HG03520 (cell line): ENCODE measurements at regions not wholly inside any gene's neighbourhood (a gene's known extent, or its start where the extent isn't known, plus 50 kb on each side); places are given as distances from the start of the nearest gene placed in this dataset.

Experiments used
- ATAC-seq: cut with Tn5 transposase; IDR thresholded peaks from one replicate; pipeline ENCODE4 v1.9.1; 2021; ENCODE audit warnings: mild to moderate bottlenecking, moderate library complexity; ENCODE audit not compliant: unreplicated experiment

DNA sequence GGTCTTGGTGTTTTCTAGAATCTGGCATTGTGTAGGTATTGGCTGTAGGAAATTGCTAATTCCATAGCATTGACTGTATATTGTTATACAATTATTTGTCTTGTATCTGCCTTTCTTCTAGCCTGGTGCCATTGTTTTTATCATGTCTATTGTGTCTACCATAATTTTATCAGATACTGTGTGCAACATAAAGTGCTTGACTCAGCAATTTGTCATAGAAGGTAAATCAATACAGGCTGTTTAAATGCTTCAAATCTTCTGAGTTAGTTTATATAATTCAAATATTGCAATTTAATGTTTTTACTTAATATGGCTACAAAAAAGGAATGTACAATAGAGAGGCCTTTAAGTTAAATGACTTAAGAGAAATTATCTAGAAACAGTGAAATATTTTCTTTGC lies 263.3 kb upstream of the UGT8 start:
- ATAC-seq: no peak

GRCh38 chr4:114343015-114343414 lies 255.6 kb upstream of the UGT8 start:
- no peak for ATAC-seq

DNA sequence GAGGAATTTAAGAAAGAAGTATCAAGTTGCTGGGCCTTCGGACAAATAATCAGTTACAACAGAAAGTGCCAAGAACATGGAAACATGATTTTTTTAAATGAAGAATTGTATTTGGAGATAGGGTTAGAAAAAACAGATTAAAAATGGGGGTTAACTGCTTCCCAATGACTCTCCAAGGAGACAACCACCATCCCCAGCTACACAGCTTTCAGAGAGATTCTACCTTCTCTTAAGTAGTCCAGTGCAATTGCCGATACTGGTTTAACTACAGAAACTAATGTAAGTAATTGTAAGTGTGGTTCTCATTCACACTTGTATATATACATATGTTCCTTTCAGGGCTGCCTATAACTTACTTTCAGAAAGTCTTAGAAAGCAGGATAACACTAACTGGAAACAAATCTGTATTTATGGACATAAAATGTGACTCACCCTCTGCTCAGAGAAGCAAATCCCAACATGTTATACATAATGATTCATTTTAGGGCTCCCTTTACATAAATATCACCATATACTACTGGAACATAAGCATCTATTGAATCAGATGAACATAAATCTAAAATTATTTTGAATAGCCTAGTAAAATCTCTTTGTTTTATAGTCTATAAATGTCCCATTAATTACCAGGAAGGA lies 248.9 kb upstream of the UGT8 start:
- ATAC-seq: no peak

- ATAC-seq: no peak
Measured at GRCh38 chr4:114358901-114359300, 239.7 kb upstream of the UGT8 start.

DNA sequence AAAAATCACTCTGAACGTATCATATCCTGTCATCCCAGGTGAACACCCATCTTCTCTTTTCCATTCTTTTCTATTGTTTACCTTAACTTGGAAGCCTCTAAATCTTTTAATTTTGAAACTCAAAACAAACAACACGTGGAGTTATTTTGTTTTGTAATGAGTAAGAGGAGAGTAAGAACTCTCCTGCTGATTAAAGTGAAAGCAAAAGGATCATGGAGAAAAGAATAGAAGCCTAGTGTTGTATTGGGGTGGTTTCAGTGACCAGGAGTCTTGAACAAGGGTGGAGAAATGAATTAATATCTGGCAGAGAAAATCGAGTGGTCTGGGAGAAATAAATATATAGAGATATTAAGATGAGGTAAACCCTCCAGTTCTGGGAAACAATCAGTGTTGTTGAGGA lies 237.4 kb upstream of the UGT8 start:
- no peak for ATAC-seq

GRCh38 chr4:114364857-114365256 lies 233.8 kb upstream of the UGT8 start:
- no peak for ATAC-seq

GRCh38 chr4:114365591-114365990 lies 233.0 kb upstream of the UGT8 start:
- ATAC-seq: no peak

- ATAC-seq: no peak
Measured at GRCh38 chr4:114366368-114366767, 232.2 kb upstream of the UGT8 start.

DNA sequence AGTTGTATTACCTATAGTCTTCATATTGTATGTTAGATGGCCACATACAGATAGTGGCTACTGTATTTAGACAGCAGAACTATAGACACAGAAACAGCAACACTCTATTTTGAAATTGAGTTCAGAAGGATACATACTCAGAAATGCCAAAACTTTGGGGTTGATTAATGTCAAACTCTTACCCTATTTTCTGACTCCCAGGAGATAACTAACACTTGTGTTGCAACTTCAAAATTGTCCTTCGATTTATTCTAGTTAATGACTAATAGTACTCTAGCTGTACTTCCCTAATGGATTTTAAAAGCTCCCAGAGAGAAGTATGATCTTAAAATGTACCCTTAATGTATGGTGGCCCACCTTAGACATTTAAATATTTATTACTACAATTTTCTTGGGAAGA lies 229.9 kb upstream of the UGT8 start:
- no peak for ATAC-seq

GRCh38 chr4:114373508-114373907 lies 225.1 kb upstream of the UGT8 start:
- no peak for ATAC-seq

DNA sequence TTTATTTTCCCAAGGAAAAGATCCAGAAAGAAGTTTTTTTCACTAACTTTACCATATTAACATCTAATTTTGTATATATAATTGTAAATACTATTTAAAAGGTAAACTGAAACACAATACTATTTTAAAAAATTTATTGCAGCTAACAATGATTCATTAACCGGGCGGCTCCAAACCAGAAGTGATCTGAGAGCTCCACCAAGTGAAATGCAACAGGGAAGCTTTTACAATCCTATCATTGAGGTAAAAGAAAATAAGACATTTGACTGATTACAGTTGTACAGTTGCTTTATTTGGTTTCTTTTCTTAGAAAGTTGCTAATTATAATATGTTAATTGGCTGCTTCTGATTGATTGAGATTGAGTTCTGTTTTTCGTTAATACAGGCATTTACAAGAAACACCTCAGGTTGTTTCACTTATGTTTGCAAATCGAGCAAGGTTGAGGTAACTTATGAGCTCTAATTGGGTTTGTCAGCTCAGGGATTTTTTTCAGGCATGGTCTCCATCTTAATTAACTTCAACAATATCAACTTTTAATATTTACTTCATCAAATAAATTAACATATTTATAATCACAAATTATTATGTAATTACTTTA lies 220.2 kb upstream of the UGT8 start:
- ATAC-seq: no peak

- ATAC-seq: no peak
Measured at GRCh38 chr4:114383067-114383466, 215.5 kb upstream of the UGT8 start.

GRCh38 chr4:114383721-114384120 lies 214.9 kb upstream of the UGT8 start:
- ATAC-seq: no peak

GRCh38 chr4:114384629-114385028 lies 214.0 kb upstream of the UGT8 start:
- ATAC-seq: no peak

GRCh38 chr4:114385195-114385985 lies 213.2 kb upstream of the UGT8 start:
- ATAC-seq: no peak

DNA sequence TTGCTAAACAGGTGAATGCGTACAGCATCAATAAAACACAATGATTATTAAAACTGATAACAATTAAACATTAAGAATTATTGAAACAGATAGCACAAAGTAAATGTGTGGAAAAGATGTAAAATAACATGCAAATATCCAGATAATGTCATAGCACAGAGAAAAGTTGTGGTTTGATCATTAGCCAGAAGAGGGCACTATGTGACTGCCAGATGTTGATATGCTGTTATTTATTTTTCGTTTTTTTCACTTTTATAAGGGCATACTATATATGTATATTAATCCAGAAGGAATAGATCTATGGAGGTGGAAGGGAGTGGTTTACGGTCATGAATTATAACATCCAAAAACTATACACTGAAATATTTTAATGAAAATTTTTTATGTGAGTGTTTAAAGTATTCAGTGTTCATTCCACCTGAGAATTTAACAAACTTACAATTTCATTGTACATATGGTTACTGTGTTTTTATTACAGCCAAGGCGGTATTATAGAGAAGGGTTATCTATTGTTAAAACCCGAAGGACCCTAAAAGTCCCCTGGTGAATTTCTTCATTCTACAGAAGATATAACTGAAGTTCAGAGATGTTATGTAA lies 211.9 kb upstream of the UGT8 start:
- ATAC-seq: no peak

DNA sequence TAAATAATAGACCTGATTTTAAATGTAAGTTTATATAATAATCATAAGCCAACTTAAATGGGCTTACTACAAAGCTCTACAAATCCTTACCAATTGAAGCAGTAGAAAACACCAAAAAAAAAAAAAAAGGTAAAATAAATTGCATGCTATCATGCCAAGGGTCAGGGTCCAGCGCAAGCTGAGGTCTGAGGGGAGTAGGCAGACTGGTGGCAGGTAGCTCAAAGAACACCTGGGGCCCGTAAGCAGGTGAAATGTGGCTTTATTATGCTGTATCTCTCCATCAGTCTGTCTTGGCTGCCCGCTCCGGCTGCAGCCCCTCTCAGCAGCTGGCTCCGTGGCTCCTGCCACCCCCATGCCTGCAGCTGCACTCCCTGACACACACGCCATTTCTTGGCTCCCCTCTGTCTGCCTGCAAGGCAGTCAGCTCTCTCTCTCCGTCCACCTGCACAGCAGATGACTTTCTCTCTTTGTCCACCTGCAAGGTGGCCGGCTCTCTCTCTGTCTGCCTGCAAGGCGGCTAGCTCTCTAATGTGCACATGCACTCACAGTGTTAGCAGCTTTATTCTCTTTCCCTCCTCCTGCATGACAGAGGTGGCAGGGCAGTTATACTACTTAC lies 209.4 kb upstream of the UGT8 start:
- no peak for ATAC-seq

GRCh38 chr4:114393295-114394038 lies 205.1 kb upstream of the UGT8 start:
- no peak for ATAC-seq

DNA sequence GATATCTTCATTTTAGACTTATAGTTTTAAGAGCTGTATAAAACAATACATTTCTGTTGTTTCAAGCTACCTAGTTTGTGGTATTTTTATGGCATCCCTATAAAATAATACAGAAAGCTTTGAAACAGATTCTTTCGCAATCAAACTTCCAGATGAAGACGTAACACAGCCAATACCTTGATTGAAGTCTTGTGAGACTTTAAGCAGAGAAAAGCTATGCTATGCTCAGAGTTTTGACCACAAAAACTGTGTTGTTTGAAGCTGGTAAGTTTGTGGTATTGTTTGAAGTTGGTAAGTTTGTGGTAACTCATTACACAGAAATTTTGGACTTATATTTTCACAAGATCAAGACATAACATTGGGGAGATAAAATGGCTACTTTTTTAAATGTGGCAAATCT lies 201.8 kb upstream of the UGT8 start:
- ATAC-seq: no peak

DNA sequence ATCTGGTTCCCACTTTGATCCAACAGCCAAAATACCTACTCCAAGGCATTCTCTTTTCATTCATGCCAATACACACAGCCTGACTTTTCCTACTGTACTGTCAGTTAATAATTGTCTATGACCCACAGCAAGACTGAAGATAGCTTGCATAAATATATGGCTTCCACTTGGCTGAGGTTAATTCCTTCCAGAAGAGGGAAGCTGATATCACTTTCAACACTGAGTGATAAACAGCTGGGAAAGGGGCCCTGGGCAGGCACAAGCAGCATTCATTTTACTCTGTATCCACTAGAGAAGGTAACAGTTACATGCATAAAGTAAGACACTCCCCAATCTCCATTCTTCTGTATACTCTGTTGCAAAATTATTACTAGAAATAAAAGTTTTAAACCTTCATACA lies 200.2 kb upstream of the UGT8 start:
- no peak for ATAC-seq

DNA sequence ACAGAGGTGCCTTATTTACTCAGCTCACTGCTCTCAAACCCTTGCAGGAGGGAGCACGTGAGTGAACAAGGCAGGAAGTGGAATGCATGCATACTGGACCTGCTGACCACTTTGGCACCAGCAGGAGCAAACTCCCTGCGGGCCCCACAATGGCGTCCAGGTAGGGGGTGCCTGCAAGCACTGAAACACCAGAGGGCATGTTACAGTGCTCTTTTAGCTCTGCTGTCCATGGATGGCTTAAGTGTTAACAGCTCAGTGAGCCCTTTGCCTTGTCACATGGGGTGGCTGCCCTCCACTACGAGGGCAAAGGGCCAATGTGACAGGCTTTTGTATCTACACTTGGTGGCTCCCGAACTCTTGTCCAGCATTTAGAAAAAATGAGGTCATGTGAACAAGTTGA lies 199.5 kb upstream of the UGT8 start:
- ATAC-seq: no peak
